GM10266 (cell line): ENCODE measurements at regions not wholly inside any gene's neighbourhood (a gene's known extent, or its start where the extent isn't known, plus 50 kb on each side); places are given as distances from the start of the nearest gene placed in this dataset.

ENCODE experiments used
- DNase-seq: peaks from one replicate; pipeline ENCODE4 v3.0.0; 2012; ENCODE audit errors: extremely low spot score
- CTCF ChIP-seq: IDR thresholded peaks from 2 replicates; pipeline ENCODE4 v1.5.1; 2012; ENCODE audit warnings: mild to moderate bottlenecking, low read depth; ENCODE audit not compliant: control insufficient read depth, insufficient read depth; ENCODE audit errors: missing control alignments

- TF ChIP-seq CTCF = no peak
- DNase-seq = no peak
These were observed 251.5 kb downstream of the NSUN3 start for GRCh38 chr3:94314218-94314883.

GRCh38 chr3:94317017-94317416, 254.2 kb downstream of the NSUN3 start:
- DNase-seq = no peak
- TF ChIP-seq CTCF = no peak

- no peak for DNase-seq
- no peak for TF ChIP-seq CTCF
These were observed 260.7 kb downstream of the NSUN3 start for GRCh38 chr3:94323596-94323995.

GRCh38 chr3:94331831-94332230, 269.0 kb downstream of the NSUN3 start:
- no peak for TF ChIP-seq CTCF

GRCh38 chr3:94336046-94336753, 273.3 kb downstream of the NSUN3 start:
- DNase-seq = no peak
- peak; percentile 31 for TF ChIP-seq CTCF

More at GRCh38 chr3:94331831-94332230, 269.0 kb downstream of the NSUN3 start:
- no peak for DNase-seq

GRCh38 chr3:94345101-94345500, 282.2 kb downstream of the NSUN3 start:
- TF ChIP-seq CTCF = no peak
- no peak for DNase-seq

- TF ChIP-seq CTCF = no peak
- DNase-seq = no peak
These were observed 286.5 kb downstream of the NSUN3 start for GRCh38 chr3:94349310-94349878.
